Right atrium auricular region (tissue), 2 donors: ENCODE measurements at regions not wholly inside any gene's neighbourhood (a gene's known extent, or its start where the extent isn't known, plus 50 kb on each side); places are given as distances from the start of the nearest gene placed in this dataset.

Source experiments
- DNase-seq: peaks from one replicate; pipeline ENCODE4 v3.0.0-alpha.2; 2019; ENCODE audit warnings: low spot score
- H3K27ac ChIP-seq, 2 donors: fragments of 200-600 bp; sonication (generic); 1 replicate in 1 of 2; 2 replicates in 1 of 2; pipeline ENCODE4 v1.5.1; 2016 to 2019
- H3K27me3 ChIP-seq, 2 donors: fragments of 200-600 bp; sonication (generic); one replicate each; pipeline versions ENCODE4 v1.5.1 to v1.6.0; 2017 to 2019
- H3K36me3 ChIP-seq: fragments of 200-600 bp; sonication (generic); one replicate; pipeline ENCODE4 v1.5.1; 2016
- H3K4me1 ChIP-seq, 2 donors: fragments of 200-600 bp; sonication (generic); one replicate each; pipeline versions ENCODE4 v1.5.1 to v1.6.0; 2017 to 2019
- H3K4me3 ChIP-seq, 2 donors: fragments of 200-600 bp; sonication (generic); 1 replicate in 1 of 2; 2 replicates in 1 of 2; pipeline ENCODE4 v1.5.1; 2017 to 2019; ENCODE audit warnings: mild to moderate bottlenecking in 1 of 2, moderate library complexity in 1 of 2
- H3K9me3 ChIP-seq, 2 donors: fragments of 200-600 bp; sonication (generic); one replicate each; pipeline ENCODE4 v1.5.1; 2019
- CTCF ChIP-seq, 2 donors: fragments of 200-600 bp; sonication (generic); IDR thresholded peaks; one replicate each; pipeline ENCODE4 v1.5.1; 2019; ENCODE audit warnings: antibody characterized with exemption in 2 of 2

GRCh38 chr2:15744820-15745219 is 153.2 kb downstream of the DDX1 start:
- H3K9me3 ChIP-seq: peaks cover 0 to 11% of the 10 kb centered on the region in 2 donors
- H3K27ac ChIP-seq: no peak overlapping the region
- DNase-seq: no peak
- peaks cover 0 to 21% of the 10 kb centered on the region in 2 donors for H3K4me1 ChIP-seq
- no peak overlapping the region for H3K4me3 ChIP-seq
- H3K36me3 ChIP-seq: no peaks in the 10 kb centered on the region
- H3K27me3 ChIP-seq: no peaks in the 10 kb centered on the region
- TF ChIP-seq CTCF (IDR thresholded peaks at IDR 0.05): no peak

DNA sequence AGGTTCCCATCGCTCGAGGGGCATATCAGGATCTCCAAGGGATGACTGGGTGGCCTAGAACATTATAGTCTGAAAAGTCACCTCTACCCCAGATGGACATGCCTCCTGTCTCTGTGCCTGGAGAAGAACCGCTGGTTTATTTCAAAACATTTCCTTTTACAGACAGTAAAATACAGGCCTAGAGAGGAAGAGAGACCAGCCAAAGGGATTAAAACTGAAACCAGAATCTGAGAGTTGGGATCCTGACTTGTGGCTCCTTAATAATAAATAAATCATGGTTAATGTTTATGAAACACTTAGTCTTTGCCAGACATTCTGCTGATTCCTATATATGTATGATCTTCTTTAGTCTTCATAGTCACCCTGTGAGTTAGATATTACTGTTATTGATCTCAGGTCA is 153.7 kb downstream of the DDX1 start:
- H3K4me1 ChIP-seq: peaks cover 0 to 26% of the 10 kb centered on the region in 2 donors
- H3K27ac ChIP-seq: no peak overlapping the region
- peaks cover 0 to 11% of the 10 kb centered on the region in 2 donors for H3K9me3 ChIP-seq
- no peaks in the 10 kb centered on the region for H3K27me3 ChIP-seq
- TF ChIP-seq CTCF (IDR thresholded peaks at IDR 0.05): no peak
- DNase-seq: no peak
- no peak overlapping the region for H3K4me3 ChIP-seq
- no peaks in the 10 kb centered on the region for H3K36me3 ChIP-seq

DNA sequence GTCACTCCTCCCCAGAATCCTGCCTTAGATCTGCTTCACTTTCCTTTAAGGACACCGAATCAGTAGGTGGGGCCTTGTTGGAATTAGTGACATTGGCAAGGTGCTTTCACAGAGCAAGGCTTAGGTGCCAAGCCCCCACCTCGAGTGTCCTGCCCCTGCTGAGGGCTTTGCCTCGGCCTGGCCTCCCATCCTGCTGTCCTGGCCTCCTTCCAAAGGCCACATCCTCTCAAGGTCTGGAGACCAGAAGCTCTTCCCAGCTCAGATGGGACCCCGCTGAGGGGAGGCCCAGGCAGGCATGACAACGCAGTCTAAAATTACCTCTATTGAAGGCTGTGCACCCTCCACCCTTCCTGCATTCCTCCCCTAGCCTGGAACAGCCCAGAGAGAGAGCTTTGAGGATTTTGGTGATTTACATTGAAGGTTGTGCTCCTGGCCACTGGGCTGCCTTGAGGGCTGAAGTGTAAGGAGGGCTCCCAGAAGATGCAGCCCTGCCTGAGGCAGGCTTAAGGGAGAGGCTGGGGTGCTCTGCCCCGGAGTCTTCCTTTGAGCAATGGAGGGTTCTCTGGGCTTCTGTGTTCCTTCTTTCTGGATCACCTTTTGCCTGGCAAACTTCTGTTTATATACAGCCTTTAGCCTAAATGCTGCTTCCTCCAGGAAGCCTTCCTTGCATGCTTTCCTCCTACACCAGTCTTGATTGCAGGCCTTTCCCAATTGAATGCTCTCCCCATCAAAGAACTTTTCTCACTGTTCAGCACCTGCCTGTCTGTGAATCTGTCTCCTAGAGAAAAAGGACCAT is 154.4 kb downstream of the DDX1 start:
- no peaks in the 10 kb centered on the region for H3K27me3 ChIP-seq
- no peak overlapping the region for H3K4me3 ChIP-seq
- no peak for DNase-seq
- no peak for TF ChIP-seq CTCF (IDR thresholded peaks at IDR 0.05)
- H3K27ac ChIP-seq: no peak overlapping the region
- peaks cover 0 to 9% of the 10 kb centered on the region in 2 donors for H3K9me3 ChIP-seq
- H3K4me1 ChIP-seq: peaks cover 0 to 31% of the 10 kb centered on the region in 2 donors
- H3K36me3 ChIP-seq: no peaks in the 10 kb centered on the region

- no peak for TF ChIP-seq CTCF (IDR thresholded peaks at IDR 0.05)
- Histone ChIP-seq H3K27me3 (no peaks in the 10 kb centered on the region), H3K36me3 (no peaks in the 10 kb centered on the region), H3K27ac (no peak overlapping the region), H3K4me3 (no peak overlapping the region), H3K9me3 (peaks cover 0 to under 1% of the 10 kb centered on the region in 2 donors), H3K4me1 (peaks cover 0 to 31% of the 10 kb centered on the region in 2 donors)
- no peak for DNase-seq
Observed at GRCh38 chr2:15746703-15747550, 155.3 kb downstream of the DDX1 start.

DNA sequence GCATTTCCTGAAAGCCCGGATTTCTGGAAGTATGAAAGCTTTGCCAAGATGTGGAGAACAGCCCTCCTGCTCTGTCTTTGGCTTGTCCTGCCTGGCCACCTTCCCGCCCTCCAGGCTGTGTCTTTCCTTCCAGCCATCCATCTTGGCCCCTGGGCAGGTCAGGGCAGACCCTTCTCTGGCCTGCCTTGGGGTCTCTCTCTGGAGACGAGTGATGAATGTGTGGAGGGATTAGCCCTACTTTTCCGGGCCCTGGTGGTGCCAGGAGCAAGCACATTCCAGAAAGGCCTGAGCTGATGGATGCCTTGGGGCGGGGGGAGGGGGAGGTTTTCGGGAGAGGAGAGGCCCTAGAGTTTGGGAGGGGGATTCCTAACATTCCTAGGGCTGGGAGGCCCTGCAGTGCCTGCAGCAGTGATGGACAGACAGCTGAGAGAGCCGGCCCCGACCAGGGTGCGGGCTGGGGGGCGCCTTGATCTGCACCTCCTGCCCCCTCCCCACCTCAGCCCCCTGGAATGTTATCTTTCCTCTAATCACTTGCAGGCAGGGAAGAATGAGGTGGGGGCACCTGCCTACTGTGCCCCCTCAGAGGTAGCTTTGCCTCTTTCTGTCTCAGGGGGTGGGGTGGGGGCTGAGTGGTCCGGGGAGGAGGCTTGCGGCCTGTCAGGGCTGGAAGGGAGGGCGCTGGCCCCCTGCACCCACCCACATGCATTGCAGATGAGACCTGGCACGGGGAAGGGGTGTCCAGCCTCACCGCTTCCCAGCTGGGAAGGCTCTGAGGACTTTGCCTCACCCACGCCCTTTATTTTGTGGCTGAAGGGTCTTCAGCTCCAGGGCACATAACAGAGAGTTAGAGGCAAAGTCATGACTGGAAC is 156.2 kb downstream of the DDX1 start:
- H3K9me3 ChIP-seq: no peaks in the 10 kb centered on the region
- DNase-seq: no peak
- no peak overlapping the region for H3K27ac ChIP-seq
- H3K27me3 ChIP-seq: no peaks in the 10 kb centered on the region
- no peak for TF ChIP-seq CTCF (IDR thresholded peaks at IDR 0.05)
- H3K36me3 ChIP-seq: no peaks in the 10 kb centered on the region
- H3K4me1 ChIP-seq: peaks cover 0 to 31% of the 10 kb centered on the region in 2 donors
- H3K4me3 ChIP-seq: no peak overlapping the region
